ENCODE measurements at regions not wholly inside any gene's neighbourhood (a gene's known extent, or its start where the extent isn't known, plus 50 kb on each side); places are given as distances from the start of the nearest gene placed in this dataset.
"Not testable (repeated sequence)": the region's sequence is repeated elsewhere in the genome, so short reads cannot be mapped to it uniquely, and the experiment has no call there.

DNA sequence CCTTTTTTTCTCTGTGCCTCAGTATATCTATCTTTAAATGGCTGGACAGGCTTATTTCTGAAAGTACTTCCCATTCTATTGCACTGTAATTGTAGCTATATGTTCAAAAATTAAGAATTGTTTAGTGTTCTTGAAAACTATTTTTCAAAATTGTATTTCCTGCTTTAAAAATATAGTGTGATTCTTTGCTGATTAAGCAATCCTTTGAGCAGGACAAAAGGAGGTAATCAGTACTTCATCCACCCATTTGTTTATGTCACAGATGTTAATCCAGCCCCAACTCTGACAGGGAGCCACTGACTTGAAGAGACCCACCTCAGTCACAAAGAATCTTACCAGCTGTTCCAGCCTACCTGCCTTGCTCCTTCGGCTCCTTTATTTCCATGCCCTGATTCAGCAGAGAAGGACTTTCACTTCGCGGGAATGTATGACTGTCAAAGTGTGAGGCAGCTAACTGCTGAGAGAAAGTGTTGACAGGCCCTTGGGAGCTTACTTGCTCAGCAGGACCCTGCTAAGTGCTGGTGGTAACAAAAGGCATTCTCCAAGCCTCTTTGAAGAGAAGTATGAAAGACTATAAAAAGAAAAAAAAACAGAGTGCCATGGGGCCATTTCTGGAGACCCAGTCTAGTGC, 393.3 kb upstream of the CYRIA start:
- DNase-seq, result no peak

GRCh38 chr2:17057109-17058017, 391.7 kb upstream of the CYRIA start:
- no peak for DNase-seq

GRCh38 chr2:17056236-17056635, 390.6 kb upstream of the CYRIA start:
- no peak for DNase-seq

GRCh38 chr2:17052001-17052400, 386.4 kb upstream of the CYRIA start:
- DNase-seq, result no peak

- no peak for DNase-seq
These were observed 385.9 kb upstream of the CYRIA start for GRCh38 chr2:17051538-17051937.

- no peak for DNase-seq
These were observed 377.5 kb upstream of the CYRIA start for GRCh38 chr2:17043173-17043572.

DNA sequence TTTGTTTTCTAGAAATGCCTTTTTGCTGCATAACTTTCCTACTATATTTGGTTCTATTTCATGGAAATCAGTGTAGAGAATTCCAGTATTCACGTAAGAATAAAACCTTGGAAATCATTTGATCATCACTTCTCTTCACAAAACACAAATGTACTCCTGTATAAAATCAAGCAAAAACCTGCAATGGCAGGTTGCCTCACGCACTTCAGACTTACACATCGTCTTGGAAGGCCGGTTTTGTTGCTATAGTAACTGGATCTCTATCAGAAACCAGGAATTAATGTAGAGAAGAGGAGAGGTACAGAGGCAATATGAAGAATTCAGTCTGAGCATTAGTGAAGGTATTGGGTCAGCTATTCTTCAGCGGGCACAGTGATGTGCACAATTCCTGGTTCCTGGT, 370.7 kb upstream of the CYRIA start:
- DNase-seq, result no peak

DNA sequence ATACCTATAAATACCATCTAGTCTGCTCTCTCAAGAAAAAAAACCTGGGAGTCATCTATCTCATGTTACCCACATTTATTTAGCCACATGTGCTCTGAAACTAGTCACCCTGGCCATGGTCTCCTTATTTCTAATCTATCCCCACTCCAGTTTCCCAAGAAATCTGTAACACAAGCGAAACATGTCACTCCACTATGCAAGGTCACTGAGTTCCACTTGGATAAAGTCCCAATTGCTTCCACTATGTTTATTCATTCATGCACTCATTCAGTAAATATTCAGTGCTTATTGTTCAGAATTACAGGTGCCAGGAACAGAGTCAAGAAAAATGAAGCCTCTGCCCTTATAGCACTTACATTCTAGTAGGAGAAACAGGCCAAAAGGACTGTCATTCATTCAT, 369.4 kb upstream of the CYRIA start:
- no peak for DNase-seq

DNA sequence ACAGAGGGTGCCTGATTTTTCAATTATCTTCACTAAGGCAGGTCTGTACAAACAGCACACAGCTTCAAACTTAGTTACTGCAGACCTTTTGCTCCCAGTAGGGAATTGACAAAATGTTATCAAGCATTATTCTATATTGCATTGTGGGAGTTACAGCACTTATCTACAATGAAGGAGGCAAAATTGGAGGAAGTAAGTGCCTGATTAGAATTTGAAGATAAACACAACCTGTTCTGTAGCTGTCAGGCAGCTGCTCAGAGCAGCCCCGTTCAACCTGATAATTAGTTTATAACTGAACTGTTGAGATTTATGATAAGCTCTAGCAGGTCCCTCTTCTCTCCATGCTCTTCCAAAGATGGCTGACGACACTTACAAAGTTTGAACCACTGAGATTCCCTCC, 364.4 kb upstream of the CYRIA start:
- DNase-seq, result no peak

GRCh38 chr2:17012297-17012696, 346.7 kb upstream of the CYRIA start:
- DNase-seq, result no peak

GRCh38 chr2:17010104-17010503, 344.5 kb upstream of the CYRIA start:
- no peak for DNase-seq

DNA sequence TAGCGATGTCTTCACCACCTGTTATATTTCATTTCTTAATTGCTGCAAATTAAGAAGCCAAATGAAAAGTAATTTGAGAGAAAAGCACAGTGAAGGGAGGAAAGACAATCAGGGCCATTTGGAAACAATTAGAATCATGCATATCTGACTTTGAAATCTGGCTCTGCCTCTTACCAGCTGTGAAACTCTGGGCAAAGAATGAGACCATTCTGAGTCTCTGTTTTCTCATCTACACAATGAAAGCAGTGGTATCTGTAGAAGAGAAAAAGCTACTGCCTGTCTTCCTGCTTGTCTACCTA, 334.5 kb upstream of the CYRIA start:
- DNase-seq, result no peak

DNA sequence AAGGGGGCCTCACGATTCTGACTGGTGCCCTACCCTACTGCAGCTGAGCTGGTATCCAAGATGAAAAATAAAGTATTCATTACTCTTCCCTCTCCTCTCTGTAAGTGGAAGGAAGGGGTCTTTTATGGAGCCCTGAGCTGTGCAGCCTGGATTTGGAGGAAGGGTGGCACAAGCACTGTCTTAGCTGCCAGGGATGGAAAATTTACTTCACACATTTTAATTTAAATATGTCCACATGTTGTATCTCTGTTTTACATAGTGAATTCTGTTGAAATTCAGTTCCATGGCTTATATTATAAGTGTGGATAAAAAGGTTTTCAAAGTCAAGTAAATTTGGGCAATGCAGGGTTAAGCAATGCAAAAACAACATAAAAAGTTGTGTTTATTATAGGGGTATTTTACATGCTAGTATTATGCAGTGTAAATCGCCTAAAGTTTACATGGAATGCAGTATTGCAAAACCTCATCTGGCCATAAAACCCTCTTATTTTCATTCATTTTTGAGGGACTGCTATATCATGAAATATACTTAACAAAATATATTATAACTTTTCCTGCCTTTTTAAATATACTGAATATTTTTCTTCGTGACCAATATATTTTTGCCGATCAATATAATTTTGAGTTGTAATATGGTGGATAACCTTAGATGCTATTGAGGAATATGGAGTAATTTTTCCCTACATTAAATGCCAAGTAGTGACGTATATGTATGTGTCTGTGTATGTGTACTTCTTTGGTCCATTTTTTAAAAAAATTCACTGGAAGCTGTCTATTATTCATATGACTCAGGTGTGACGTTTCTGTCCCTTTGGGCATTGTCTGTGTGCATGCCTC, 333.9 kb upstream of the CYRIA start:
- DNase-seq, result no peak

DNA sequence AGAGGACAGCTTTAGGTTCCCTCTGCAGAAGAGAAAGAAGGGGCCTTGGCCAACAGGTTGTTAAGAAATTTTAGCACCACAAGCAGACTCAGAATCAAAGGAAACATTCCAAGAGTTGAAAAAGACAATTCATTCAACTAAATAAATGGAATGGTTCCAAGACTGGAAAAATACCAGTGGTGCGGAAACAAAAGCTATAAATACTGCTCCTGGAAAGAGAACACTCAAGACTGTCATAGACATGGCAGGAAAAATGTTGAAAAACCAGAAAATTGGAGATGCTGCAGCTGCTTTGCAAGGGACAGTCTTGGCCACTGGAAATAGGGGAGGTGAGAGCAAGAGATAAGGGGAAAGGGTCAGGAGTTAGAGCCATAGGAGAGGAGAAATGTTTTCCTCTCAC, 312.7 kb upstream of the CYRIA start:
- DNase-seq, result no peak

DNA sequence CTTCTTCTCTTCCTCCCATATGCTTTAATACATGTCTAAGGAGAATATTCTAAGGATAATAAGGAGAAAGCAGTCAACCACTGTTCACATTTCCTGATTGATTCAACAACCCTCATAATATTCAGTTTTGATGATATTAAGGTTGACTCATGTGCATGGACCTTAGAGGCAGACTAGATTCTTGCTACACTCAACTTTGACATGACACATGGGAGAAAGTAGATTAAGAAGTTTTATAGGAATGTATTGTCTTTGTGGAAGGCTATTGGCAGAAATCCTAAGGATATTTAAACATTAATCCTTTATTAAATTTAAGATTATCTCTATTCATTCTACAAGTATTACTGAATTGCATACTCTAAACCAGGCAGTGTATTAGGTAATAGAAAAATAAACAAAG, 309.1 kb upstream of the CYRIA start:
- no peak for DNase-seq

GRCh38 chr2:16973586-16974286, 308.1 kb upstream of the CYRIA start:
- DNase-seq, result no peak

- DNase-seq, result no peak
These were observed 306.6 kb upstream of the CYRIA start for GRCh38 chr2:16972276-16972675.

DNA sequence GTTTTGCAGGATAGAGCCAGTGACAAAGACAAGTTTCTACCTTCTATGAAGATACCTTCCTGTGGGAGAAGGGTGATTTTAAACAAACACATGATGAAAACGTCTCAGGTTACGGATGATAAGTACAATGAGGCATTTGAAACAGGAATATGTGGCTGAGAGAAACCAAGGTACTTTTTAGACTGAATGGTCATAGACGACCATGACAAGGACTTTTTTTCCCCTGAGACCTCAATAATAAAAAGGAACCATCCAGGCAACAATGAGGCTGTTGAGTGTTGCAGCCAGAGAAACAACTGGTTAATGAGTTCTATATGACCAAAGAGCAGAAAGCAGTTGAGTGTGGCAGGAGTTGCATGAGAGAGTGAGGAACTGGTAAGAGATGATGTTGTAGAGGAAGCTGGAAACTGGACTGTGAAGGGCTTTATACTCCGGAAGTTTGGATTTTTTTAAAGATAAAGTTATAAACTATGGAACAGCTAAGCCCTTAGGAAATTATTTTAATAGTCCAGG, 306.1 kb upstream of the CYRIA start:
- DNase-seq, result no peak

DNA sequence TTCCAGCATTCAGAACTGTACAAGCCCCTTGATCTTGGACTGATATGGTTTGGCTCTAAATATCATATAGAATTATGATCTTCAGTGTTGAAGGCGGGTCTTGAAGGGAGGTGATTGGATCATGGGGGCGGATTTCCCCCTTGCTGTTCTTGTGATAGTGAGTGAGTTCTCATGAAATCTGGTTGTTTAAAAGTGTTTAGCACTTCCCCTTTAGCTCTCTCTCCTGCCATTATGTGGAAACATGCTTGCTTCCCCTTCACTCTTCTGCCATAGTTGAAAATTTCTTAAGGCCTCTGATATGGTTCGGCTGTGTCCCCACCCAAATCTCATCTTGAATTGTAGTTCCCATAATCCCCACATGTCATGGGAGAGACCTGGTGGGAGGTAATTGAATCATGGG, 305.3 kb upstream of the CYRIA start:
- not testable (repeated sequence) for DNase-seq

DNA sequence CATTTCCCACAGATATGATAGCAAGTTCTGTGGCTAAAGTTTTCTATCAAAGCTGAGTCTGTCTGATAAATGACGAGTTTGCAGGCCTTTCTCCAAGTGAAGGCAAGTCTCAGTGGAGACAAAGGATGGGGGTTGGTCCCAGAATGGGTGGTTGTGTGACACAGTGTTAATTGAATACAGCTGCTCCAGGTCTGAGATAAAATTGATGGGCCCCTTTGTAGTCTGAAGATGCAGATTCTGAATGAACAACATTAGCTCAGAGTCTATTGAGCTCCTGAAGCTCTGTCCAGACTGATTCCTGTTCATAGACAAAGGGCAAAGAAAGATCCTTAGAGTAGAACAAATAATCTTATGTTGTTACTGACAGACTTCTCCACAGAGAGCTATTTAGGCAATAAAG, 296.9 kb upstream of the CYRIA start:
- no peak for DNase-seq

- no peak for DNase-seq
These were observed 294.9 kb upstream of the CYRIA start for GRCh38 chr2:16960579-16960978.

DNA sequence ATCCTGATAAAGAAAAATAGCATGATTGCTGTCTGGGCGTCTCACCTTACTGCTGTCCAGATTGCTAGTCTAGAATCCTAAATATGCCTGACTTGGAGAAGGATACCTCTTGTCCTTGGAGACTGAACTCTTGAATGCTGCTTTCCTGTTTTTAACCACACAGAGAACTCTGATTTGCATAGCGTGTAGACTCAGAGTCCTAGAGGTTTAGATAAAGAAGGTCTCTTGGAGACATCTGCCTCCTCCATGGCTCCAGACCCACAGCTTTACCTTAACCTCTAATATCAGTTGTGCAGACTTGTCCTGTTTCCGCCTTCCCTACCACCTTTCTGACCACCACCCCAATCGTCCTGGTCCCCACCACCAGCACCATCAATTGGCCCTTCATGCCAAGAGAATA, 292.6 kb upstream of the CYRIA start:
- DNase-seq, result no peak

- DNase-seq, result no peak
These were observed 287.2 kb upstream of the CYRIA start for GRCh38 chr2:16952805-16953204.
